NCI-H146 treated with DMSO at 0.1 percent for 48 hours (cell line): ENCODE measurements at regions not wholly inside any gene's neighbourhood (a gene's known extent, or its start where the extent isn't known, plus 50 kb on each side); places are given as distances from the start of the nearest gene placed in this dataset.
"Not testable (repeated sequence)": the region's sequence is repeated elsewhere in the genome, so short reads cannot be mapped to it uniquely, and the experiment has no call there.

Experiments
- DNase-seq: peaks from one replicate; lab custom pipeline; 2025; ENCODE audit not compliant: unreplicated experiment; lab: John Stamatoyannopoulos, UW

DNA sequence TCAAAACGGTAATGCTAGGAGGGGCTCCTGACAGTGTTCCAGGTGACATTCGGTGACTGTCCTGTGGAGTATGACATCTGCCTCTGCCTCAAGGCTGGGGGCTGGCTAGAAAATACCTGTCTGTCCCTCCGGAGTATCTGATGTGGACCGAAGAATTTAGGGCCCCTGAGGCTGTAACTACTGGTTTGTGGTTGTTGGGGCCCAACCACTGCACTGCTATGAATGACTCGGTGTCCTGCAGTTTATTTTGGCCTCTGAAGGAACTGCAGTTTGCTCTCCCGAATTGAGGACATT lies 198.9 kb upstream of the CAND1 start:
- no peak for DNase-seq

DNA sequence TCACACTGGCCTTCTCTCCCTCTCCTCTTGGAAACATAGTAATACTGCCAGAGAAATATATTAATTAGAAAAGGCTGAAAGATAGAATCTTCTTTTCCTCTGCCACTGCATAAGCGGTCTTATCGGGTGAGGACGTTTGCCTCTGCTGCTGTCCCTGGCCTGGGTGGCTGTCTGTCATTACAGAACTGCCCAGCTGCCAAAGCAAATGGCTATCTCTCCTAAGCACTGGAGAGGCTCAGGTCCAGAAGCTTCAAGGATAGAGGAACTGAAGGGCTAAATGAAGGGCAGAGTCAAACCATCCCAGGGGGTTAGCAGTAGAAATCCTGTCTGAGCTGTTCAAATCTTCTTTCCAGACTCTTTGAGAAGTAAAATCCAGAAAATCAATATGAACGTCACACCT lies 198.6 kb upstream of the CAND1 start:
- no peak for DNase-seq

DNA sequence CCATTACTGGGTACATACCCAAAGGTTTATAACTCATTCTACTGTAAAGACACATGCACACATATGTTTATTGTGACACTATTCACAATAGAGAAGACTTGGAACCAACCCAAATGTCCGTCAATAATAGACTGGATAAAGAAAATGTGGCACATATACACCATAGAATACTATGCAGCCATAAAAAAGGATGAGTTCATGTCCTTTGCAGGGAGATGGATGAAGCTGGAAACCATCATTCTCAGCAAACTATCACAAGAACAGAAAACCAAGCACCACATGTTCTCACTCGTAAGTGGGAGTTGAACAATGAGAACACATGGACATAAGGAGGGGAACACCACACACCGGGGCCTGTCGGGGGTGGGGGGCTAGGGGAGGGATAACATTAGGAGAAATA lies 196.9 kb upstream of the CAND1 start:
- not testable (repeated sequence) for DNase-seq

DNA sequence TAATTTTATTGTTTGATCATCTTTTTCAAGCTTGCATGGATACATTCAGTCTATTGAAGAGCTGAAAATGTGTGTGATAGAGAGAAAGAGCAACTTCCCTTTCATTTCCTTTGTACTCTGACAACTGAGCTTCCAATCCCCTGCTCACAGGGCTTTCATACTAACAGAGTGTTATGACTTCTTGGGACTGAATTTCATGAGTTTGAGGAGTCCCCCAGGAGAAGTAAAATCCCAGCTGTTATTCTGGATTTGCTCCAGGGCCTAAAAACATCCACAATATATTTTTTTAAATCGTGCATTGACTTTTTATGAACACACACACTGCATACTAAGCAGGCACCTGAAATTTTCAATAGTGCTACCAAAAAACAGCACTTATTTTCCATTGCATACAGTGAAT lies 195.8 kb upstream of the CAND1 start:
- DNase-seq, result no peak

DNA sequence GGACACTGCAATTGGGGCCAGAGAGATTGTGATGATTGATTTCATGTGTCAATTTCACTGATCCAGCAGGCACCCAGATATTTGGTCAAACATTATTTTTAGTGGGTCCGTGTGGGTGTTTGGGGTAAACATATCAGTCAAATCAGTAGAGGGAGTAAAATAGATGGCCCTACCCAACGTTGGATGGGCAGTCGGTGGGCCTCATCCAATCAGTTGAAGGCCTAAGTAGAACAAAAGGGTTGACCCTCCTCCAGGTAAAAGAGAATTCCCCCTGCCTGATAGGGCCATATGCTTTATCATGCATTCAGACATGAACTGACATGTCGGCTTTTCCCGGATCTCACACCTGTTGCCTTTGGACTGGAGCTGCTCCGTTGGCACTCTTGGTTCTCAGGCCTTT lies 195.1 kb upstream of the CAND1 start:
- no peak for DNase-seq

DNA sequence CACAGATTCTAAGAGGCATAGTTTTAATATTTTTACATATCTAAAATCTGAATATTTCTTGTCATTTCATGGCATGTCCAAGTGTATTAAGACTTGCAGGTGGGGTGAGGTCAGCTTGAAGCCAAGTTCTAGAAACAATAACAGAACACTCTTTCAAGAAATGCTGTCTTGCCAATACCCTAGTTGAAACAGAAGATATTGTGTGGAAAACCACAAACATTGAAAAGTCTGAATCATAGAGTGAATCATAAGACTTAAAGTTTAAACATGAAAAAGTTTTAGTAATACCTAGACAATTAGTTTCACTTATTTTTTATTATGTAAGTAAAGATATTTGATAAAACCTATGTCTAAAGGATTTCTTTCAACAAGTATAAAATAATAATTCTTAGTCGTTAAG lies 191.5 kb upstream of the CAND1 start:
- no peak for DNase-seq

DNA sequence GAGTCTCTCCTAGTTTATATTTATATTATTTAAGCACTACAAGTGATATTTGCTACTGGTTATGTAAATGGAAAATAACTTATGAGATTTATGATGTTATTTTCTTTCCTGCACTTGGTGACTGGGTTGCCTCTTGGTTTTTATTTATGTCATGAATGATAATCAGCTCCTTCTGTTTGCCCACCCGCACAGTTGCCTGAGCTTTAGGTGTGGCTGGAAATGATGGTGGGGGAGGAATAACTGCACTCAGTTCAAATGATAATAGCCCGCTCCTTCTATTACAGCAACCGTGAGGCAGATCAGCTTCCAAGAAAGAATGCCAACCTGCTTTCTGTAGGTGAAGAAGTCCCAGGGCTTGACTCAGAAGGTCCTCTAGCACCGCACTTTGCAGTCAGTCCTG lies 190.2 kb upstream of the CAND1 start:
- peak; percentile 41 for DNase-seq

DNA sequence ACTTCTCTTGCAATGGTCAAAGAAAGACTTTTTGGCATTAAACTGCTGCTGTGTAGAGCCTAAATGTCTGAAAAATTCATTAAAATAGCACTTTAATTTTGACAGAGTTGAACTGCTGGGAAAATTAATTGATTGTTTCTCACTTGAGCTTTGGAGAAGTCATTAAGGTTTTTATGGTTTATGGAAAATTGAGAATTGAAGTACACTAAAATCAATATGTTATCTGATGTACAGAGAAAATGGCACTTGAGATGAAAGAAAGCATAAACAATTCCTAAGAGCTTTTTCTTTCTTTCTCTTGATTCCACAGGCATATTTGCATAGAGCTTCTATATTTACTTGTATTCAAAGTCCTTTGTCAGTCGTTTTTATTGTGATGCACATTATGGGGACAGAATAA lies 188.5 kb upstream of the CAND1 start:
- DNase-seq, result no peak

DNA sequence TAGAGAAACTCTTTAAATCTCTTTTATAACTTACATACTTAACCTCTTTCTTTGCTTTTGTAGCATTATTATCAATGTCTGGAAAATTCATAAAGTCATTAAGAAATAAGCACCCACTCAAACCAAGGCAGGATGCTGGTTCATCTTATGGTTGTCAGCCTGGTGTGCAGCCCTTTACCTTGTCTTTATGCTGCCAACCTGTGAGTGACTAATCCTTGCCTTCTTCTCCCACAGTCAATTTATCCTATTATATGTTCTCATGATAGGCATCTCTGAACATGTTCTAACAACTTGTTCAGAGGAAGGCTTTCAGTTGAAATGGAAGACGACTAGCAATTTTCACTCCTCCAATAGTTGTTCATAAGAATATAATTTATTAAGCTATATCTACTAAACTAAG lies 186.9 kb upstream of the CAND1 start:
- DNase-seq, result no peak

DNA sequence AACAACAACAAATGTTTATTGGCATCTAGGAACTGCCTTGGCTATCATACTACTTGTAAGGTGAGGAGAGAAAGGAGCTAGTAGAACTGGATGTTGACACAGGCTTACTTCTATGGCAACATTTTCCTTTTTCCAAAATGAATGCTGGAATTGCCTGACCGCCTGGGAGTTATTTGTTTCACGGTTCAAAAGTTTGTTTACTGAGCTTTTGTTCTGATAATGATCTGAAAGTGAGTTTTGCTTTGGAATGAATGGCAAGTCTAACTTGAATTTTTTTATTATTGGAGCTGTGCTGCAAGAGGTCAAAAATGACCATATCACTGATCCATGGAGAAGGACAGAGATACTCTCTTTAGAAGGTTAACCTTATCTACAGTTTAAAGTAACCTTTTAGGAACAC lies 183.5 kb upstream of the CAND1 start:
- DNase-seq, result peak; percentile 66

DNA sequence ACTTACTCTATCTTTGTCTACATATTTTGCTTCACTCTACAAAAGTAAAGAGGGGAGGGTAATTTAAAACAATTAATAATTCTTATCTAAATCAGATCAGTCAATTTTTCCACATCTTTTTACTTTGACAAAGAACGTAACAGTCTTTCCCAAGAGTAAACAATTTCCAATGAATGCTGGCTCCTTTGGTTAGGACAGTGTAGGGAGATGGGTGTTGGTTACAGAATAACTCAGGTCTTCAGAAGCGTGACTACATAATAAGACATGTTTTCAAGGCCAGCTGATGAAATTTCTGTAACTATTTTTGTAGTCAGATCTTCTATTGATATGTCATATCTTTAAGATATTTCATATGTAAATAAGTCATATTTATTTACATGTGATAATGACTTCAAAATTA lies 183.0 kb upstream of the CAND1 start:
- peak; percentile 57 for DNase-seq

DNA sequence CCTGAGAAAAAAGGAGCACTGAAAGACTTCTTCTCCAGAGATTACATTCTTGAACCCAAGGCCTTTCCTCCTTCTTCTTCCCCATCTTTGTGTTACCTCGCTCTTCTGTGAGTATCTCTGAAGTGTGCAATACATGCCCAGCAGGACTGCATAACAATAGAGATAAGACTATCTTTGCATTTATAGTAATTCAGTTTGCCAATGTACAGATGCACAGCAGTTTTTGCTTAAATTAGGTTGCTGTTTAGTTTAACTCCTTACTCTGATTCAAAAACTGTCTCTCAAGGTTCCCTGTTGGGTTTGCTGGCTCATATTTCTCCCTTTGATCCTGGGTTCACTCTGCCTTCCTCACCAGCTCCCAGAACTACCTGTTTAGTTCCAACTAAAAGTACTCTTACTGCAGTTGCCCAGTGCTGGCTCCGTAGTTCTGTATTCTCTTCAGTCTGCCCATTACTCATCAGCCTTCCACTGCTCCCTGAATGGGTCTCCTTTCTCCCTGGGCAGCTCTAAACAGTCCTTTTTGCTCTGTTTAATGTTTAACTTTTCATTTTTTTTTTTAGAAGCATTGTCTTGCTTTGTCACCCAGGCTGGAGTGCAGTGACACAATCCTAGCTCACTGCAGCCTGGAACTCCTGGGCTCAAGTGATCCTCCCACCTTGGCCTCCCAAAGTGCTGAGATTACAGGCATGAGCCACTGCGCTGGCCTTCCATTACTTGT lies 180.6 kb upstream of the CAND1 start:
- no peak for DNase-seq

DNA sequence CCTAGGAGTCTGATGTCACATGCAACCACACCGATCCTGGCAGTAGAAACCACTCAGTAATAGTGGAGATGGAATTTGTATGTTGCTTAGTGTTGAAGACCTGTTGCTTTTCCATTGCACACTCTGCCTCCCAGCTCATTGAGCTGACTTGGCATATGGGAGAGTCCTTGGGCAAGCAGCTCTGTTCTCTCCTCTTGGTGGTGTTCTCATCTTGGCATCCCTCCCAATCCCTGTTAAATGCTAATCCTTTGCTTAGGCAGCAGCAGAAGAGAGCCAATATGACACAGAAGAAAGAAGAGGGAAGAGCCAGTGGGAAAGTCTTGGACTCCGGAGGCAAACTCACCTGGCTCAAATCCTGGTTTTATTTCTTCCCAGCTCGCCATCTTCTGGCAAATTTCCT lies 178.0 kb upstream of the CAND1 start:
- DNase-seq, result no peak

DNA sequence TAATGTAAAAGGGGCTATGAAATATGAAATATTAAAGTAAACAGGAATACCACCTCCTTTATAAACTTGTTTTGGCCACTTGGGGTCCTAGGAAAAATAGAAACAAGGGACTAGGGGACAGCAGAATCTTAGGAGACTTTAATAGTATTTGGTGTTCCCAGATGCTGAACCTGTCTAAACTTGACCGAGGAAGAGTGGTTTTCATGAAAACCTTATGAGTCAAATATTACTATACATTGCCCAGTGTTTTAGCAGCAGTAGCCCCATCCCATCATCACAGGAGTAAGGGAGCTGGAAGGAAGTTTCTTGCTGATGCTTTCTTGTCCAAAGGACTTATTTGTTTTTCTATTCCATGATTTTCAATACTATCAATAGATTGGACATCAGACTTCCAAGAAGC lies 177.5 kb upstream of the CAND1 start:
- no peak for DNase-seq

DNA sequence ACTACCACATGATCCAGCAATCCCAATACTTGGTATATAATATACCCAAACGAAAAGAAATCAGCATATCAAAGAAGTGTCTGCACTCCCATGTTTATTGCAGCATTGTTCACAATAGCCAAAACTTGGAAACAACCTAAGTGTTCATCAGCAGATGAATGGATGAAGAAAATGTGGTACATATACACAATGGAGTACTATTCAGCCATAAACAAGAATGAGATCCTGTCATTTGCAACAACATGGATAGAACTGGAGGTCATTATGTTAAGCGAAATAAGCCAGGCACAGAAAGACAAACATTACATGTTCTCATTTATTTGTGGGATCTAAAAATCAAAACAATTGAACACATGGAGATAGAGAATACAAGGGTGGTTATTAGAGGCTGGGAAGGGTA lies 176.2 kb upstream of the CAND1 start:
- not testable (repeated sequence) for DNase-seq

DNA sequence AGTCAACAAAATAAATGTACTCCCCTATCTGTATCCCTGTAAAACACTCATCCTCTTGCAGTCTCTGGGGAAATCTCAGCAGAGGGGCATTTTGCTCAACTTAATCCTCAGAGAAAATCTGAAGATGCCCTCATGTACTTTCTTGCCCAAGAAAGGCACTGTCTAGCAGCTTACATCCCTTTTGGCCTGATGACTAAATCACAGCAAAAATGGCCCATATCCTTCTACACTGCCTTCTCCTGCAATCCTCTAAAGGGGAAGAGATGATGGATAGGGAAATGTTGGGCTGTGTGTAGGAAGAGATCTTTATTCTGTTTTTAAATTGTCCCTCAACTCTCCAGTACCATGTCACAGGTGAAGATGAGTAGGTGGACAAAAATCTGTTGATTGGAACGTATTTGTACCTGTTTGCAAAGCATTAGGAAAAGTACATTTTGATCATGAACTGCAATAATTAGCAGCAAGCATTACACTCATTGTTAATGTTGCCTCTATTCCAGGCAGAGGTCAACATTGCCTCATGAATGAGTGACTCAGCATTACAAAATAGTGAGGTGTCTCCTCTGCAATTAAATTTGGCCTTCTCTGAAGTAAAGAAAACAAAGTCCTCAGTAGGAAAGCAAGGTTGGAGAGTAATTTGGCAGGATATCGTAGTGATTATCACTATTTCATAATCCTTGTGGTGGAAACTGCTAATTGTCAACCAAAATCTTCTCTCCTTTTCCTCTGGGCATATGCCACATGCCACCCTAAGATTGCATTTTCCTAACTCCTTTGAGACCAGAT lies 172.4 kb upstream of the CAND1 start:
- no peak for DNase-seq

DNA sequence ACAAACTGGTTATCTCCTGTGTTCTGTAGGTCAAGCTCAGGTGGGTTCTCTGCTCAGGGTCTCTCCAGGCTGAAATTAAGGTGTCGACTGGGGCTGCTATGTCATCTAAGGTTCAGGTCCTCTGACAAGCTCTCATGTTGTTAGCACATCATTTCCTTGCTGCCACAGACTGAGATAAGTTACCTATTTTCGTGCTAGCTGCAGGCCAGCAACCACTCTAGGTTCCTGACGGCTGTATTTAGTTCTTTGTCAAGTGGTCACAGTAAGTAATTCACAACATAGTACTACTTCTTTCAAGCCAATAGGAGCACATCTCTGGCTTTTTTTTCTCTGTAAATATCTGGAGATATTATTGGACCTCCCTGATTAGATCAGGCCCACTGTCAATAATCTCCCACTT lies 169.3 kb upstream of the CAND1 start:
- no peak for DNase-seq

DNA sequence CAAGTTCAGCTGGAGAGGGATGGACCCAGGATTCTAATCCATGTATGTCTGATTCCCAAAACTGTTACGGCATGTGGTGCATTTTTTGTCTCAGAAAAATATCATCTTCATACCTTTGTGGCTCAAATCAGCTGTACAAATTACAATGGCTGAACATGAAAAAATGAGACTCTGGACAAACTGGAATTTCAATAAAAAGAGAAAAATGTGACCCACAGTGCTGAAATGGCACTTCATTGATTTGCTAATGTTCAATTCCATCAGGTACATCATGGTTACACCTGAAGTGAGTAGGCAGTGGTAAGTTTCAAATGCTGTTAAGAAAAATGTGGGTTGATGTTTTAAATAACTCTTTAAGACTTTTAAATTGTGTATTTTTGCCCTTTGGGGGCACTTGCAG lies 165.6 kb upstream of the CAND1 start:
- DNase-seq, result no peak

DNA sequence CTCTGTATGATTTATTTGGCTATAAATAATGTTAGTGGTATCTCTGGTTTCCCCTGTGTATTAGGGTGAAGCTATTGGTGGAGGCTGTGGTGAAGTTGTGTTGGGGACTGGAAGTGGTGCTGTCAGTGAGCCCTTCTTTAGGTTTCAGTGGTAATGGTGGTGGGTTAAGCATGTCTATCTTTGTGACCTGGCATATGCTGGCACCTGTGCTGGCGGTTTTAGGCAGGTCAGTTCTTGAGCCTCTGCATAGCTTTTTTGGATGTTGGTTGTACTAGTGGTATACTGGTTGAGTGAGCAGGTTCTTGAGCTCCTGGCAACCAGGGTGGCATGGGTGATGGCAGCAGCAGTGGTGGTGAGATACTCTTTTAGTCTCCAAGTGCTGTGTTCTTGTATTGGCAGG lies 161.9 kb upstream of the CAND1 start:
- DNase-seq, result no peak

DNA sequence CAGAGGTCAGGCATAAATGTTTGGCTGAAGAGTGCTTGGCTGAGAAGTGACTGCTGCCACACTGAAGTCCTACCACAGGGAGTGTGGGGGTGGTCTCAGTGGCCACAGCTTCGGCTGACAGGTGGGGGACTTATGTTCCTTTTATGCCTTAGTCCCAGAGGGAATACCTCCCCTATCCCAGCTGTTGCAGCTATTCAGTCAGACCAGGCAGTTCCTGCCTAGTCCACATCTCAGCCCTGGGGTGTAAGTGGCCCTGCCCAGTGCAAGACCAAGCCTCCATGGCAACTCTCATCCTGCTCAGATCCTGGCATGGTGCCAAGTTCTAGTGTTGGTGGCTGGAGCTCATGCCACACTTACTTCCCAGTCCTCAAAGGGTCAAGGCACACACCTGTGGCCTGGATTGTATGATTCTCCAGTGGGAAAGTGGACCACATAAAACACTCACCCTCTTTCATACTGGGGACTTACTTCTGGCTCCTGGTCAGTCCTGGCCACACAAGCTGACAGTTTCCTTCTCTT lies 161.3 kb upstream of the CAND1 start:
- DNase-seq, result no peak

DNA sequence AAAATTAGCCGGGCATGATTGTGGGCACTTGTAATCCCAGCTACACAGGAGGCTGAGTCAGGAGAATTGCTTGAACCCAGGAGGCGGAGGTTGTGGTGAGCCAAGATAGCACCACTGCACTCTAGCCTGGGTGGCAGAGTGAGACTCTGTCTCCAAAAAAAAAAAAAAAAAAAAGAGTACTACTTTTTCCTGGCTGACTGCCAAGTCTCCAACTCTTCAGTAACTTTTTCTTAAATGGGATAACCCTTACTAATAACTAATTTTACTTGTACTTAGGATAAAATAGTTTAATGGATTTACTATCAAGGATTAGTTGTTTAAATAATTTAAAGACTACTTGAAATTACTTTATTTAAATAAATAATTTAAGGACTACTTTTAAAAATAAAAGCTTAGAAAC lies 158.8 kb upstream of the CAND1 start:
- DNase-seq, result not testable (repeated sequence)

DNA sequence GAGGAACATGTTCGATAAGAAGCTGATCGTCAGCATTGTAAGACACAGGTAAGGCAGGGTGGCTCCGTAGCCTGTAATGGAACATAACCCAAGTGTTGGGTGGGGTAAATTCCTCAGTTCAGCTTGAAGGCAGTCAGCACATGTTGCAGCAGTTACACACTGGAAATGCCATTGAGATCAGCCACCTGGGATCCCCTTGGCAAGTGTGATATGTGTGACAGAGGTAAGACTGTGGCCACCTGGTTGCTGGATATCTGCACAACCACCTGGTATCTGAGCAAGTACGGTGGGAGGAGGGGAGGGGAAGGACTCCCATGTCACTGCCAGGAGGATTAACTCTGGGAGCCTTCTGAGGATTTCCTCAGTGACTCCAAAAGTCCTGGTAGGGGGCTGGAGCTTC lies 158.0 kb upstream of the CAND1 start:
- no peak for DNase-seq

DNA sequence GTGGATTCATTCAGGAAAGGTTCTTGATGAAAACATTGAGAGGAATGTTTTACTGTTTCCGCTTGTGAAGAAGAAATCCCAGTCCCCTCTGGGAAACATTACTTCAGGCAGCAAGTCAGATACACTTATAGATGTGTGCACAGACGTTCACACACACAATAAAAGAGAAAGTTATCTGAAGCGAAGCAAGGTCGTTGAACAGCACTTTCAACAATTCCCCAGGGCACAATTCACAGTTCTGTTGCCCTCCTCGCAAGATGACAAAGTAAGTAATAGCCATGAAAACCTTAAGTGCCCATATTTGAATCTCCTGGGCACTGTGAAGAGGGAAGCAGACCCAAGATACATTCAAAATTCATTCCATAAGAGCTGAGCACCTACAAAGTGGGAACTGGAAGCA lies 156.6 kb upstream of the CAND1 start:
- DNase-seq, result no peak
